ENCODE measurements at regions not wholly inside any gene's neighbourhood (a gene's known extent, or its start where the extent isn't known, plus 50 kb on each side); places are given as distances from the start of the nearest gene placed in this dataset.
A peak's percentile ranks its signal among the peaks of the same experiment; 100 is the strongest.

DNA sequence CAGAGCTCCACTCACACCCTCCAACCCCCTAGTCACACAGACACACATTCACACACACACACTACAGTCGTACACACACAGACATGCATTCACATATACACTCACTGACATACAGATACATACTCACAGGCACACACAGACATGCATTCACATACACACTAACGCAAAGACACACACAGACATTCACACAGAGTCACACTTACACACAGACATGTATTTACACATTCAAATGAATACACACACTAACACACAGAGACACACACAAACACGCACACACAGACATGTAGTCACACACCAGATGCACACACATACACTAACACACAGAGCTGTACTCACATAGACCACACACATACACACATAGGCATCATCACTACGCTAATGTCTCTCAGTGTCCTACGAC lies 58.0 kb upstream of the MYL10 start:
- no peak for TF ChIP-seq POLR2AphosphoS5 (IDR thresholded peaks at IDR 0.05)
- TF ChIP-seq CTCF (IDR thresholded peaks at IDR 0.05) = no peak
- no peak for TF ChIP-seq POLR2A (IDR thresholded peaks at IDR 0.05; ENCODE audit: low read depth)
- TF ChIP-seq EP300 (IDR thresholded peaks at IDR 0.05) = no peak
- Histone ChIP-seq H3K4me1 (peaks cover 10 to 14% (median 13%) of the 10 kb centered on the region in 4 donors), H3K27ac (replicated peaks in 1 of 4) (no peak overlapping the region), H3K4me3 (no peak overlapping the region), H3K36me3 (no peaks in the 10 kb centered on the region), H3K27me3 (peaks cover 0 to 11% (median 0%) of the 10 kb centered on the region in 4 donors), H3K9me3 (no peaks in the 10 kb centered on the region)
- intact Hi-C loops (cut with DNase I) = loop anchor here (2.0 to 5.0 kb wide), 3 partner anchors 435 to 586 kb away; no protein-coding TSS in a partner anchor
- WGBS = 66% methylated on average over 5 of the region's 5 CpGs
- DNase-seq (ENCODE audit: extremely low spot score) = no peak

GRCh38 chr7:101687791-101688182 lies 58.7 kb upstream of the MYL10 start:
- intact Hi-C loops (cut with DNase I) = loop anchor here (2.0 to 5.0 kb wide), 4 partner anchors 127 to 585 kb away; no protein-coding TSS in a partner anchor
- WGBS = 64% methylated on average over 3 of the region's 3 CpGs
- H3K27me3 ChIP-seq = peaks cover 0 to 11% (median 0%) of the 10 kb centered on the region in 4 donors
- H3K4me1 ChIP-seq = peaks cover 10 to 14% (median 13%) of the 10 kb centered on the region in 4 donors
- no peak for DNase-seq (ENCODE audit: extremely low spot score)
- no peak overlapping the region for H3K27ac ChIP-seq (replicated peaks in 1 of 4)
- H3K36me3 ChIP-seq = no peaks in the 10 kb centered on the region
- no peaks in the 10 kb centered on the region for H3K9me3 ChIP-seq
- H3K4me3 ChIP-seq = peak overlapping the region in 3 of 4 donors; percentile 37 to 48 (median 38)
- TF ChIP-seq POLR2AphosphoS5 (IDR thresholded peaks at IDR 0.05) (no peak), CTCF (IDR thresholded peaks at IDR 0.05) (no peak), EP300 (IDR thresholded peaks at IDR 0.05) (no peak), POLR2A (IDR thresholded peaks at IDR 0.05; ENCODE audit: low read depth) (no peak)

- peak; percentile 94 for DNase-seq (ENCODE audit: extremely low spot score)
- no peaks in the 10 kb centered on the region for H3K9me3 ChIP-seq
- H3K36me3 ChIP-seq = no peaks in the 10 kb centered on the region
- 0% methylated on average over 3 of the region's 43 CpGs for WGBS
- H3K27me3 ChIP-seq = peaks cover 0 to 11% (median 0%) of the 10 kb centered on the region in 4 donors
- peak overlapping the region in 1 of 4 donors; percentile 24 for H3K27ac ChIP-seq (replicated peaks in 1 of 4)
- peaks cover 10 to 14% (median 13%) of the 10 kb centered on the region in 4 donors for H3K4me1 ChIP-seq
- peak overlapping the region; percentile 30 to 48 (median 38) for H3K4me3 ChIP-seq
- TF ChIP-seq EP300 (IDR thresholded peaks at IDR 0.05) = no peak
- peak; percentile 90 to 99 (median 95) for TF ChIP-seq CTCF (IDR thresholded peaks at IDR 0.05)
- intact Hi-C loops (cut with DNase I) = loop anchor here (2.0 to 5.0 kb wide), 2 partner anchors 126 to 434 kb away; no protein-coding TSS in a partner anchor
Observed at GRCh38 chr7:101688183-101688831, 59.2 kb upstream of the MYL10 start.

GRCh38 chr7:101688995-101689907 lies 60.2 kb upstream of the MYL10 start:
- peaks cover 10 to 14% (median 13%) of the 10 kb centered on the region in 4 donors for H3K4me1 ChIP-seq
- no peak overlapping the region for H3K4me3 ChIP-seq
- H3K27me3 ChIP-seq = peaks cover 0 to 11% (median 0%) of the 10 kb centered on the region in 4 donors
- no peaks in the 10 kb centered on the region for H3K36me3 ChIP-seq
- TF ChIP-seq EP300 (IDR thresholded peaks at IDR 0.05) = no peak
- no peak for TF ChIP-seq POLR2A (IDR thresholded peaks at IDR 0.05; ENCODE audit: low read depth)
- TF ChIP-seq POLR2AphosphoS5 (IDR thresholded peaks at IDR 0.05) = no peak
- TF ChIP-seq CTCF (IDR thresholded peaks at IDR 0.05) = no peak
- intact Hi-C loops (cut with DNase I) = loop anchor here (2.0 to 5.0 kb wide), 2 partner anchors 126 to 433 kb away; no protein-coding TSS in a partner anchor
- no peak overlapping the region for H3K27ac ChIP-seq (replicated peaks in 1 of 4)
- no peak for DNase-seq (ENCODE audit: extremely low spot score)
- WGBS = 78% methylated on average over 14 of the region's 15 CpGs
- no peaks in the 10 kb centered on the region for H3K9me3 ChIP-seq

Measured in esophagus muscularis mucosa (tissue), 4 donors.